ENCODE measurements at regions not wholly inside any gene's neighbourhood (a gene's known extent, or its start where the extent isn't known, plus 50 kb on each side); places are given as distances from the start of the nearest gene placed in this dataset.

DNA sequence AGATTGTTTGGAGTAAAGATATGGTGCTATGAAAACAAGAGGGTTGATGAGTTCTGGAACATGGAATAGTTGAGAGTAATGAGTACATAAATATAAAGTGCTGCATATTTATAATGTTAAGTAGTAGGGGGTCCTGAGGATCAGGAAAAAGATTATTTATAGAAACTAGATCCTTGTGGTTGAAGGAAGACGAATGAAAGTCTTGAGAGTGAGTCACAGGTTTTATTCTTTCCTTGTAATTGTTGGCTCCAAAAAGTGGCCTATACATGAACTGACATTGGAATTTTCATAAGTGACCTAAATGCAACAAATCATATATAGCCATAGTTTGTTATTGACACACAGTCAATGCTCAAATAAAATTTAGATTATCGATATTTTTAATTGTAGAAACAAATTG lies 440.4 kb upstream of the PRICKLE1 start:
- DNase-seq (ENCODE audit: low read depth), result no peak

DNA sequence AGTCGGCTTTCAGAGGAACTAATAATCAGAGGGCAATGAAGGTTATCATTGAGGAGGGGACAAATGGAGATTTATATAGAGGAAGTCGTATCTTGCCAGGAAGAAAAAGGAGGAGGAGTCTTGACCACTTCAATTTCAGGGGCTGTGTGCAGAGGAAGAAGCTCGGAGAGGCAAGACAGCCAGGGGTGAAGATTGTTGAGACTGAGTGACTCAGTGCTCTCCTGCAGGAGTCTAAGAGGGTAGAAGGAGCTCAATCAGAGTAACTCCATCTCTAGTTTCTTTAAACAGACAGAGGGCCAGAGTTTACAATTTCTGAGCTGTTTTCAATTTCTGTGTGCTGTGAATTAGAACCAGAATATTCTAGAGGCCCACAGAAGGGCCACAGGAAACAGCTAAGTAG lies 439.3 kb upstream of the PRICKLE1 start:
- no peak for DNase-seq (ENCODE audit: low read depth)

DNA sequence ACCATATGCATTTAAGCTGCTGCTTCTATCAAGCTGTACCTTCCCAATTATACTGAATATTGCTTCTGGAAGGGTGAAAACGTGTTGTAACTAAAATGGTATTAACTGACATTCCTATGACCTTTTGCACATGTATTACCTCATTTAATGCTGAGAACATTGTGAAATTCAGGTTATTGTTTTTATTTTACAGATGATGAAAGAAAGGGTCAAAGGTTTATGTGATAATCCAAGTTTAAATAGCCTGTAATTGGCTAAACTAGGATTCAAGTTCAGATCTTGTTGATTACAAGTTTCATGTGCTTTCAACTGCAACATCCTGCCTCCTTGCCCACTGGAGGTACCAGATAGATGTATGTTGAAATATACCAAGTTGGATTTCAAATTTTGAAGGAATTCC lies 433.3 kb upstream of the PRICKLE1 start:
- DNase-seq (ENCODE audit: low read depth), result no peak

- no peak for DNase-seq (ENCODE audit: low read depth)
Observed at GRCh38 chr12:43015090-43015737, 425.7 kb upstream of the PRICKLE1 start.

DNA sequence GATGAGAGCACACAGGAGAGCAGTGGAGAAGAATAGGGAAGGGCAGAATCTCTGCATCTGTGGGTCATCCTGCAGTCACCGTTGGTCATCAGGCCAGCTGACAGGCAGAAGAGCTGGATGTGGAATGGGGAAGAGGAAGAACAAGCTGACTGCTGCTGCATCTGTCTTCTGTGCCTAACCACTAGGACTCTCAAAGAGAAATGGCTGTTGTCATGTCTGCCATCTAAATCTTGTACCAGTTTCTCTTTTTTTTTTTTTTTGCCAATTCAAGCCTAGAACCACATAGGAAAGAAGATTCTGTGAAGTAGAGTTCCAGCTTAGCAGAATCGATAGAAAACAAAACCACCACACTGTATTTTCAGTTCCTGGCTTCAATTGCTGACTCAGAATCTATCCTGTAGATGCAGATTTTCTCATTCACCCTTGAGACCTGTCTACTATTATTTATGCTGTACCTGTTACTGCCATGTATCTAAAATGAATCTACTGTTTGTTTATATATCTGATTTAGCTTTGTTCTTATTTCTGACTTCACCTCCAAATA lies 421.9 kb upstream of the PRICKLE1 start:
- DNase-seq (ENCODE audit: low read depth), result peak; percentile 9

DNA sequence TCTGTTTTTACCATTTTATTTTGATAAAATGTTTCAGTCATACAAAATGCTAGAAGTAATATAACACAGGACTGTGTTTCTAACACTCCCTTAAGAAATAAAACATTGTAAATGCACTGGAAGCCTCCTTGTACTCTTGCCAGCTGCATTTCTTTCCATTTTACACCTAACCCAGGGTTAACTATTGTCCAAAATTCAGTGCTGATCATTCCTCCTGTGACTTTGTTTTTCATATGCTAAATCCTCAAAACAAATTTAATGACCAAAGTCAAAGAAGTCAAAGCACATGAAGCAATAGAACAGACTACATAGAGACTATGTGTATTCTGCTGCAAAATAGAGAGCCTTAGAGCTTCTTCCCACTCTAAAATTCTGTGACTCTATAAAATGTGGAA lies 420.3 kb upstream of the PRICKLE1 start:
- DNase-seq (ENCODE audit: low read depth), result no peak

DNA sequence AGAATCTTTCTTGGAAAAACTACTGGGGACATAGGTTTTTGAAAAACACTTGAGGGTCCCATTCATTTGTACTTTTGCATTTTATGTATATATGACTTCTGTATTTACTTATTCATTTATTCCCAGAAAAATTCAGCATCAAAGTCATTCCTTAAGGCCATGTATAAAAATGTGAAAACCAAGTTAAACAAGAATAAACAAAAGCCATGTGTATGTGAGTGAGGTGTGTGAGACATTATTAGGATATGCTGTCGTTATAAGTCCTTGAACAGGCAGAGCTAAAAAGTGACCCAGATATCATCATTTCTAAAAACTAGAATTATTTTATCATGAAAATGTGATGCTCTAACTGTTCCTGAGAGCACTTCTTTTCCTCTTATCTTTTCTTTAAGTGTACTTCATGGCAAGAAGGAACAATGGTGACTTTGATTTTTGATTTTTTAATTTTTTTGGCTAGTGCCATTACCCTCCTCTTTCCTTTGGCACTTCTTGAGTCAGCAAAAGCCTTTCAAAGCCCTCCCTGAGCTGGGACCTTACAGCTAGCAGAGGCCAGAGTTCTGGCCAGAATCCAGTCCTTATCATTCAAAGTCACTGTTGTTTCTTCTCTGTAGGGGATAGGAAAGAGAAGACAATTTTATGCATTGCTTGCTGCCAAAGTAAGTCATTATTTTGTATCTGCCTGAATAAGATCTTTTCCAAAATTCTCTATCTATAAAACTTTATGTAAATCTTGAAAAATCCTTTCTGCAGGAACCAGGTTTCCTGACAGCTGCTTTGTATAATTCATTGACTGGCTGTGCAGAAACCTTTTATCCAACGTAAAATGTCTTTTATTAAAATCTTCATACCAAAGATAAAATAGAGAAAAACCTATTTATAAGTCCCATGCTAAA lies 419.7 kb upstream of the PRICKLE1 start:
- DNase-seq (ENCODE audit: low read depth), result no peak

DNA sequence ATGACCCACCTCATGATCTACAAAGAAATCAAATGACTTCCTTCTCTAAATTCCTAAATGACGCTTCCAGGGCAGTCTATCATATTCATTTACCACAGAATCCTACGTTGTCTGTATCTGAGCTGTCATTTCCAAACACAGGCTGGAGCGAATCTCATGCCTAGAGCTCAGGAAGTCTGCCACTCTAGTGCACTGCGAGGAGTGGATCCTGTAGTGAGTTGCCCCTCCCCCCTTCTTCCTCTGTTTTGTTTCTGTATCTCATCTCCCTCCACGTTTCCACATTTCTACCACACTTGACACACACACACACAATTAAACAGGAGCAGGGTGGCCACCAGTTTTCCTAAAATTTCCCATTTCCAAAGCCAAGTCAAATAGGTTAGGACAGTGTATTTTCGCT lies 415.4 kb upstream of the PRICKLE1 start:
- DNase-seq (ENCODE audit: low read depth), result no peak

- no peak for DNase-seq (ENCODE audit: low read depth)
Observed at GRCh38 chr12:43004141-43004540, 414.6 kb upstream of the PRICKLE1 start.

- DNase-seq (ENCODE audit: low read depth), result no peak
Observed at GRCh38 chr12:42996869-42997431, 407.4 kb upstream of the PRICKLE1 start.

DNA sequence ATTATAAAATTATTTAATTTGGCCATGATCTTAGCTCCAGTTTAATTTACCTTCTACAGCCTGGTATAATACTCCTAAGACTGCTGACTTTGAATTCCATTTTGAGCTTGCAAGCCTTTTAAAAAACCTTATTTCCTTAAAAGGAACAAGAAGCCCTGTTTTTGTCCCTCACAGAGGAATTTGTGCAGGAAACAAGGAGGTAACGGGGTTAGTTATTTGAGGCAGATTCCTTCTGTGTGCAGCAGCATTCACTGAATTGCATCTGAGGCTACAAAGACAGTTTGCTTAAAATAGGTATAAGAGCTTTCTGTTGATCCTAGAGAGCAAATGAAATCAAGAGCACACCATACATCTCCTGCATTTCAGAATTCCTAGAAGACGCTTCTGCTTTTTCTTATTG lies 403.3 kb upstream of the PRICKLE1 start:
- no peak for DNase-seq (ENCODE audit: low read depth)

GRCh38 chr12:42990387-42990786 lies 400.8 kb upstream of the PRICKLE1 start:
- DNase-seq (ENCODE audit: low read depth), result no peak

DNA sequence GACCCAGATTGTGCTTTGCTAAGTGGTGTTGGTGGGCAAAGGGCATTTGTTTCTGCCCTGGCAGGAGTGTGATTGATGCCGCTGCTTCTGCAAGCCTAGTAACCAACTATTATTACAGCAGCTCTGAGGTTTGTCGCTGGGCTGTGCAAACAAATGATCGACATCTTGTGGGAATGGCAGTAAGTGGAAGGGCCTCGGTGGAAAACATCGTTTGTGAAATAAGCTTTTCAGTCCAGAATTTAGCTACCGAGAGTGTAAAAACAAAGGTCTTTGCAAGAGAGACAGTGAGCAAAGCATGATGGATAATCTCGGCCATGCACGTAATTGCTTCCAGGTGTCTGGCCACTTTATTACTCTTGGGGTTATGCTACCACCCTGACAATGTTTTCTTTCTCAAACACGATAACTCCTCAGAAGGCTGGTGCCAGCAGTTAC lies 397.7 kb upstream of the PRICKLE1 start:
- DNase-seq (ENCODE audit: low read depth), result no peak

DNA sequence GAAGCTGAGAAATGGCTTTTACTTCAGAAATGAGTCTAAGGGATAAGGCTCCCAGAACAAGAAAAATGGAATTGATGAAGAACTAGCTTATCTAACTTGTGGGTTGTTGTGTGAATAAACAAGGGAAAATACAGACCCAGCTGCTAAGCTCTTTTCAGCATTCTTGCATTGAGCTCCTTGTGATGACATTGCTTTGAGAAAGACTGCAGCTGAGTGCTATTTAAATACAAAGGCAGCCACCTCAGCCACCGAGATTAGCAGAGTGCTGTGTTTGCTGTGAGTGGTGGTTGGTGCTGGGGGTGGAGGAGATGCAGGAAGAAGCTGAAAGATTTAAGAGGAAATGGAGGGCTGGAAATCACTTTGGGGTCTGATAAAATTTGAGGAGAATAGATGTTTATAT lies 396.0 kb upstream of the PRICKLE1 start:
- peak; percentile 84 for DNase-seq (ENCODE audit: low read depth)

GRCh38 chr12:42982828-42983227 lies 393.3 kb upstream of the PRICKLE1 start:
- DNase-seq (ENCODE audit: low read depth), result no peak

DNA sequence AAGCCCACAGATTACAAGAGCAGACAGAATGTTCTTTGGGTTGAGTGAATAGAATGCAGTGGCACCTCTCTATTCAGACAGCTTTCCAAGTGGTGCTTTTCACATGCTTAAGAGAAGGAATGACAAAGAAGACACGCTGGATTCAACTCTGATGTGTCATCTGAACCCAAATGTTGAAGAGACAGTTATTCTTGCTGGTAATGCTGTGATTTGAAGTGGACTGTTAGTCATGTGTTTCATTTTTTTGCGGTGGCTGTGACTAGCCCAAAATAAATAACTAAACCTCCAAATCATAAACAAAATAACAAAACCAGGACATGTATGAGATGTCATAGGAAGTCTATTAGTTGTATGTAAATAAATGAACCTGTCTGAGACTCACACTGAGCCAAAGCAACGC lies 391.8 kb upstream of the PRICKLE1 start:
- peak; percentile 76 for DNase-seq (ENCODE audit: low read depth)

DNA sequence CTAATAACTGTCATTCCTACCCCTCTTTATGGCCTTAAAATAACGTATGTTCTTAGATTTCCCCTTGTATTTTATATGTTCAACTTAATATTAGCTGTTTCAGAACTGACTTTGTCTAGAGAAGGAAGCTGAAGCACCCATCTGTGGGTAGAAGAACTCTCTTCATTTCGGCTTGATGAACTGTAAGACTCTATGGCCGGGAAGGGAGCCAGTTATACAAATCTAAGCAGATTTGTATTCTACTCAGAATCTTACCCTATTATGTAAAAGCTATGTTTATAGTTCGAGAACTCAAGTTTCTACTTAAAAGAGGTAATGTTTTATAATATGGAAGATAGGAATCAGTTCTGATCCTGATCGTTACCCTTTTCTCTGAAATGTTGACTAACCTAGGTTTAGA lies 390.9 kb upstream of the PRICKLE1 start:
- no peak for DNase-seq (ENCODE audit: low read depth)

GRCh38 chr12:42979746-42980145 lies 390.2 kb upstream of the PRICKLE1 start:
- DNase-seq (ENCODE audit: low read depth), result no peak

DNA sequence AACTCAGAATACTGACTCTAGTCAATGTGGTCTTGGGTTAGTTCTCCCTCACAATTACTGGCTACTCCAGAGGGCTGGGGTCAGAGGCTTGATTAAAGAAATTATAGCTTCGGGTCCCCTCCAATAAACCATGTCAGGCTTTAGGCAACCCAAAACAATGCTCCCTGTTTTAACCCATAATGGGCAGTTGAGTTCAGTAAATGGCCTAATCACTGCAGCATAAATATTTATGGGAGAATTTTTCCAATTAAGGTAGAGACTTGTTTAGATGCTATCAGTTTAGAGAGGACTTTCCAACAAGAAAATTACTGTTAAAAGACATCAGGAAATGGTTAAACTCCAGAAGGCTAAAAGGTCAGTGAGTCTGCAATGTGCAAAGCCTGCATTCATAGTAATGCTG lies 389.2 kb upstream of the PRICKLE1 start:
- DNase-seq (ENCODE audit: low read depth), result no peak

DNA sequence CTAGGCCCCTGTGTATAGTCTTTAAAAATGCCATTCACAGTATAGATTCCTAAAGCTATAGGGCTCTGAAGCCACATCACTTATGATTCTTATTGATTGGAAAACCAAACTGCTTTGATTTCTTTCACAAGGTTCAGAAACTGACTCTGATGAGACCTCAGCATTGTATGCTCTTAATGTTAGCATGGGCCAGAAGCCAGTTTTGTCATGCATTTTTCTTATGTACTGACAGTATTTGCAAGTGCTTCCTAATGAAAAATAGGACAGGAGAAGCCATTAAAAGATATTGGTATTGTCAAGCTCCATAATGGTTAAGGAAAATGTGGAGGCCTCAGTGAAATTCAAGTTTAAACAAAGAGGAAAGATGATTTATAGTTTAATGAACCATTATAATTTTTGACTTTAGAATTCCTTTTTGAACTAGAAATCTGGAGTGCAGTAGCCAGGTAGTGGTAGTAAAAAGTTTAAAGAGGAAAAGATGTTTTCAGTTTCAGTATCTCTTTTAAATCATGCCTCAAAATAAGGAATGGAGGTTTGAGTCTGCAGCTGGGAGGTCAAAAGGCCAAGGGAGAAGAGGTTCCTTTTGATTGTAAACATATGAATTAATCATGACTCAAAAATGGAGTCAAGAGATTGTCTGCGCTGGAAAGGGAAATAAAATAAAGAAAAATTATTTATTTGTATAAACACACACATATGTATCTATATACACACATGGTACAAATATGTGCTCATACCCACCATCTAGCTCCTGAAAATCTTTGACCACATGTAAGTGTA lies 388.1 kb upstream of the PRICKLE1 start:
- DNase-seq (ENCODE audit: low read depth), result no peak

- DNase-seq (ENCODE audit: low read depth), result no peak
Observed at GRCh38 chr12:42976620-42977019, 387.1 kb upstream of the PRICKLE1 start.

All from myocyte (in vitro differentiated cells).